ENCODE measurements at regions not wholly inside any gene's neighbourhood (a gene's known extent, or its start where the extent isn't known, plus 50 kb on each side); places are given as distances from the start of the nearest gene placed in this dataset.
"Not testable (repeated sequence)": the region's sequence is repeated elsewhere in the genome, so short reads cannot be mapped to it uniquely, and the experiment has no call there.

DNA sequence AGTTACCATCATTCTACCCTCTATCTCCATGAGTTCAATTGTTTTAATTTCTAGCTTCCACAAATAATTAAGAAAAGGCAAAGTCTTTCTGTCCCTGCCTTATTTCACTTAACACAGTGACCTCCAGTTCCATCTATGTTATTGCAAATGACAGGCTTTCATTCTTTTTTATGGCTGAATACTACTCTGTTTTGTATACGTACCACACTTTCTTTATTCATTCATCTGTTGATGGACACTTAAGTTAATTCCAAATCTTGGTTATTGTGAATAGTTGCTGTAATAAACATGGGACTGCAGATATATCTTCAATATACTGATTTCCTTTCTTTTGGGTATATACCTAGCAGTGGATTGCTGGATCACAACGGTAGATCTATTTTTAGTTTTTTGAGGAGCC, 314.1 kb downstream of the SV2B start:
- no peak for DNase-seq (ENCODE audit: low spot score)

DNA sequence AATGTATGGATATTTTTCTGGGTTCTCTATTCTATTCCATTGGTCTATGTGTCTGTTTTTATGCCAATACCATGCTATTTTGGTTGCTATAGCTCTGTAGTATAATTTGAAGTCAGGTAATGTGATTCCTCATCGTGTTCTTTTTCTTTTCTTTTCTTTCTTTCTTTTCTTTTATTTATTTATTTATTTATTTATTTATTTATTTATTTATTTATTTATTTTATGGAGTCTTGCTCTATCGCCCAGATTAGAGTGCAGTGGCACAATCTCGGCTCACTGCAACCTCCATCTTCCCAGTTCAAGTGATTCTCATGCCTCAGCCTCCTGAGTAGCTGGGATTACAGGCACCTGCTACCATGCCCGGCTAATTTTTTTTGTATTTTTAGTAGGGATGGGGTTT, 315.2 kb downstream of the SV2B start:
- DNase-seq (ENCODE audit: low spot score) = not testable (repeated sequence)

DNA sequence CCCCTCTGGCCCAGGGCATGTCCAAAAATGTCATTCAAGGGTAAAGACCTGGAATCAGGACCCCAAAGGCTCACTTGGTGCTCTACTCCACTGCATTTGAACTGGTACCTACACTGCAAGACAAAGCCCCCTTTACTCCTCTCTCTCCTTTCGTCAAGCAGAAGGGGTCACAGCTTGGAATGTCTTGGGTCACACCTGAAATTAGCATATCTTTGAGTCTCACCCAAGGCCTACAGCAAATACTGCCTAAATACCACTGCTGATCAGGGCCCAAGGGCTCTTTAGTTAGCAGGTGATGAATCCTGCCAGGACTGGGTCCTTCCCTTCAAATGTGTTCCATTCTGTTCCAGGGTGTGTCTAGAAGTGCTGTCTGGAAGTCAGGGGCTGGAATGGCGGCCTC, 320.6 kb downstream of the SV2B start:
- no peak for DNase-seq (ENCODE audit: low spot score)

DNA sequence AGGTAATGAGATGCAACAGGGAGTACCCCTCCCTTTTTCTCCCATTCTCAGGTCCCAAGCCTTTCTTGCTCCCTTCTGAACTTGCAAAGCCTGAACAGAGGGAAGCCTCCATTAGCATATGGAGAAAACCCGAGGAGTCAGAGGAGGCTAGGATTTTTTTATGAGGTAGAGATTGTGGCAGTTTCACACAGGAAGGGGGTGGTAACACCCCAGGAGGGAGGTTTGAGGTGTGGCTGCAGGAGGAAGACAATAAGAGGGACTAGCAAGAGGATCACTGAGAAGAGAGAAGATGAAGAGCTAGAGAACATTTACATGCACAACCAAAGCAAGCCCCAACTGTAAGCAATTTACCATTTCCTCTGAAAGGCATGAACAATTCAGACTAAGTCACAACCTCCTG, 322.7 kb downstream of the SV2B start:
- no peak for DNase-seq (ENCODE audit: low spot score)

DNA sequence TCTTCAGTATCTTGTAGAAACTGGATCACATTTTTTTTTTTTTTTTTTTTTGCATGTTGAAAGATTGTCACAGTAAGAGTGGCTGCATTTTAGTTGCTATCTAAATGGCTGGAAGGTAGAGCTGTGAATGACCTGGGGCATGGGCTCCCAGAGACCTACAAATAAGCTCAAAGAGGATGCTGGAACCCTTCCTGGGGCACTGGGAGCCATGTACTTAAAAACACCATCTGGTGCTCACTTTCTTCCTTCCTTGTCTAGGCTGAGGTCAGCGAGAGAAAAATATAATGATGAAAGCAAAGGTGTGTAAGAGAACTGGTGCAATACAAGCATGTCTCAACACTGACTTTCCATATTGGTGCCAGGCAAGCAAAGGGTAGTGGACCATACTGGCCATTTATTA, 323.9 kb downstream of the SV2B start:
- no peak for DNase-seq (ENCODE audit: low spot score)

DNA sequence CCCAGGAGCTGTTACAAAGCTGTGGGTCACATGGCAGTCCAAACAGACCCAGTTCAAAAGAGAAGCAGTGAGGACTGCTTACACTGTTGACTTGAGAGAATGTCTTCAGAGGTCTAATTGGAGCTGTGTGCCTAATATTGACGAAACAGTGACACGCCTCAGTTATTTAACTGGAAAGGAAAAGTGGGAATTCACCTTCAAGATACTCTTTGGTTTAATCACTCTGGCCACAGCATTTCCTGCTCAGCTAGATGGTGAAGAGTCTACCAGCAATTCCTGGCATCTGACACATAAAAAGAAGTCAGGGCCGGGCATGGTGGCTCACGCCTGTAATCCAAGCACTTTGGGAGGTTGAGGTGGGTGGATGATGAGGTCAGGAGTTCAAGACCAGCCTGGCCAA, 326.4 kb downstream of the SV2B start:
- DNase-seq (ENCODE audit: low spot score) = no peak

DNA sequence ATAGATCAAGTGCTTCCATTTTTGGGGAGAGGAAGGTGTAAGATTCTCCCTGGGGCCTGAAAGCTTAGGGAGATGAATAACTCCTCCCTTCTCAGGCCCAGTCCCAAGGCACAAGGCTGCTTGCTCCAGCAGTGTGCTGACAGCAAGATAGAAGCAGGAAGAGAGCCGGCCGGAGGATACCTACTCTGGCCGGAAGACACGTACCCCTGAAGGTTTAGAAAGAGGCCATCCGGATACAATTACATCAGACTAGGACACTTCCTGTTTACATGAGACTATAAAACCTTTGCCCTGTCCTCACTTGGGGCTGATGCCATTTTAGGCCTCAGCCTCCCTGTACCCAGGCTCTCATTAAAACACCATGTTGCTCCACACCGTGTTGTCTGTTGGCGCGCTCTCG, 329.9 kb downstream of the SV2B start:
- no peak for DNase-seq (ENCODE audit: low spot score)

DNA sequence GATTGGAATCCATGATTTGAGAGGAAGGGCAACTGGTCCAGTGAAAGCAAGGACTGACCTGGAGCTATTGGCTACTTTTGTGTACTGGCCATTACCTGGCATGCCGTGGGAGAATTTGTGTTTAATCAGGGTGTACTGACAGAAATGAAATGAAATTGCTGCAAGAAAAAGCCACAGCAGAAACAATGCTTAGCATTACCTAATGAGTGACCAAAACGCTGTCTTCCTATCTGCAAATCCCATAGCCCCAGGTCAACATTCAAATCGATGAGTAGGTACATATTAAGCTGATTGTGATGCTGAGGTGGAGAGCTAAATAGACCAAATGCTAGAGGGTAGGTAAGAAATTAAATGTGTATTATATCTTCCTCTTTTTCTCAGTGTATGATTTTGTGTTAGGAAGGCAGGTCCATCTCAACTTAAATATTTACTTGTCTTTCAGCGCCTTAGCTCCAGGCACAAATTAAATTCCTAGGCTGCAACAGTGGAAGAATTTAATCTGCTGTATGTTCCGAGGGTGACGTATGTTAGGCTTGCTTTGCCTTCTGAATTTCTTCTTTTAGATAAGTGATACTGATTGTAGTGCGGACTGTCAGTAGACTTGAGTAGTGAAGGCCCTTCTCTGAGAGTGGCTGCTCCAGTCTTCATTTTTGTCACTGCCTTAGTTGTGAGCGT, 331.1 kb downstream of the SV2B start:
- DNase-seq (ENCODE audit: low spot score) = no peak

DNA sequence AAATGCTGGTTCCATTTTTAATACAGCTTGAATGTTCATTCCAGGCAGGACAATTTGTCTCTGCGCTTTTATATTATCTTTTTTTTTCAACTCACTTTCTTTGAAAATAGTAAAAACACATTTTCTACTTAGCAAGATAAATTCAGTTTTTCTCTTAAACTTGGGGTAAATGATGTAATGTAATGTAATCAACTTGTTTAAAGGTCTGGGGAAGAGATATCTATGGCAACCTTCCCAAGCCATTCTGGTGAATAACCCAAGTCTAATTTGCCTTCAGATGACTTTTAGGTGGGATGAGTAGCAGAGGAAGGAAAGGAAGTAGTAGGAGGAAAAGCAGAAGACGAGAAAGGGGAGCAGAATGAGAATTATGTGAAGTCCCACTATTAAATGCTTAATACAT, 335.1 kb downstream of the SV2B start:
- DNase-seq (ENCODE audit: low spot score) = no peak

DNA sequence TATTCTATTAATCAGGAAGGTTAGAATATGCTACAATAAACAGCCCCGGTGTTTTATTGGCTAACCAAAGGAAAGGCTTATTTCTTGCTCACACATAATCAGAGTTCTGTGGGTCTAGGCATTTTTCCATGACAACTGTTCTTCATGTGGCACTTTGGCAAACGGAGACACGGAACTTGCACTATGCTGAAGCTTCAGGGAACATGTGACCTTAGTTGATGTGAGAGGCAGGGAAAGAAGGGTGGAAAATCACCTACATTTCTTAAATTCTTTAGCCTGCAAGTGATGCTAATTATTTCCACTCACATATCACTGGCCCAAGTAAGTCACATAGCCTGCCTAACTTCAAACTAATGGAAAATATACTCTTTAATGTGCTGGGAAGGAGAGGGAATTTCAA, 344.6 kb downstream of the SV2B start:
- no peak for DNase-seq (ENCODE audit: low spot score)

DNA sequence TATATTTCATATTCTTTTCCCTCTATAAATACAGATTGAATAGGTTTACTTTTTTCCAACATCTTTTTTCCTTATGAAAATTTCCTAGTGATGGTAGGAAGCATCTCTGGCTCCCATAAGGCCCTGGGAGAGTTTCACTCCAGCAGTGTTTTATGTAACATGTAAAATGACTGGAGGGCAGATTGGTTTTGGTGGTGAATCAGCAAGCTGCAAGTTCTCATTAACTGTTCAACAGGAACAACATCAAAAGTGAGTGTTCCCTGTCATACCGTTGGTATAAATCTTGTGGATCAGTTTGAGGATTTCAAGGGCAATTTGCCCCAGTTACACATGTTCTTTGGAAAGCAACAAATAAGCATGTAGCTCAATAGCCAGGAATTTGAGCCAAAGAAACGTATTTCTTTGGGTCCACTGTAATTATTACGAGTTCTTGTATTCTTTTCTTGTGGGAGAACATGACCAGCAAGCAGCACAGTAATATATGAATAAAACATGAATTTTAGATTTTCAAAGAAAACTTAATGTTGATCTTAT, 345.7 kb downstream of the SV2B start:
- DNase-seq (ENCODE audit: low spot score) = no peak

DNA sequence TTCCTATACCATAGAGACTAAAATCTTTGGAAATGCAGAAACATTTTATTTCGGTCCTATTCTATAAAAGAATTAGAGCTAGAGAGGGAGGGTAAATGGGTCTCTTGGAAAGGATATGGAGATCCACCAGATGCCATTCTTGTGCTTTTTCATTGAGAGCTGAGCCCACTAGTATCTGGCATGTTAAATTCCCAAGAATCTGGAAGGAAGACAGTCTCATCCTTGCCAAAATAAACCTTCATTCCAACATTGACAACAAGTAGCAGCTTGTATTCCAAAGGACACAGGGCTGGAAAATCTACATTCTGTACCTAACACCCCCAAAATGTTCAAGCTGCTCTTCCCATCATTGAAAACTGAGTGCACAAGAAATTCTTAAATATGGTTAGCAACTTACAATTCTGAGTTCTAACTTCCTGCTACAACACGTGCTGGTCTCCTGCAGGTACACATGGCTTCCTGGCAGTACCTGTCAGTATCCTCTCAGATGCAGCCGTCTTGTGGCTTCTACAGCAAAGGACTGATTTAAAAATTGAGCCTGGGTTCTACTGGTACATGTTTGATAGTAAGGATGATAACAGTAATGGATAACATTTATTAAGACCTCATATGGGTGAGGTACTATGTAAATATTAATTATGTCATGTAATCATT, 348.1 kb downstream of the SV2B start:
- no peak for DNase-seq (ENCODE audit: low spot score)

DNA sequence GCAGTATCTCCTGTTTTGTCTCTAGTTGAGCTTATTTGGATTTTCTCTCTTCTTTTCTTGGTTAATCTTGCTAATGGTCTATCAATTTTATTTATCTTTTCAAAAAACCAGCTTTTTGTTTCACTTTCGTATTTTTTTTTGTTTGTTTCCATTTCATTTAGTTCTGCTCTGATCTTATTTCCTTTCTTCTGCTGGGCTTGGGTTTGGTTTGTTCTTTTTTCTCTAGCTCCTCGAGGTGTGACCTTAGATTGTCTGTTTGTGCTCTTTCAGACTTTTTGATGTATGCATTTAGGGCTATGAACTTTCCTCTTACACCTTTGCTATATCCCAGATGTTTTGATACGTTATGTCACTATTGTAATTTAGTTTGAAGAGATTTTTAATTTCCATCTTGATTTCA, 353.3 kb downstream of the SV2B start:
- DNase-seq (ENCODE audit: low spot score) = not testable (repeated sequence)

DNA sequence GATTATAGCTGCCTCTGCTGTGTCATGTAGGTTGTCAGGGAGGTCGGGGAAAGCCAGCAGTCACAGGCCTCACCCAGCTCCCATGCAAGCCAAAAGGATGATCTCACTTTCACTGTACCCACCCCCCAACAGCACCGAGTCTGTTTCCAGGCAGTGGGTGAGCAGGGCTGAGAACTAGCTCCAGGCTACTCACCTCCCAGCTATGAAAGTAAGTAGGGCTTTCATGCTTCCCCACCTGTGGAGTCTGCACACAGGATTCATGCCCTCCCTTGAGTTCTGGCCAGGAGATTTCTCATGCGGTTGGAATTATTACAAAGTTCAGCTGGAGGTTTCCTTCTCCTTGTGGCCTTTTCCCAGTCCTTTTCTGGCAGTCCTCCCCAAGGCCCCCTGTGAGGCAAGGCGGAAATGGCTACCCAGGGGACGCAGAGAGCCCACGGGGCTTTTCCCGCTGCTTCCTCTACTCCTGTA, 356.2 kb downstream of the SV2B start:
- DNase-seq (ENCODE audit: low spot score) = no peak

DNA sequence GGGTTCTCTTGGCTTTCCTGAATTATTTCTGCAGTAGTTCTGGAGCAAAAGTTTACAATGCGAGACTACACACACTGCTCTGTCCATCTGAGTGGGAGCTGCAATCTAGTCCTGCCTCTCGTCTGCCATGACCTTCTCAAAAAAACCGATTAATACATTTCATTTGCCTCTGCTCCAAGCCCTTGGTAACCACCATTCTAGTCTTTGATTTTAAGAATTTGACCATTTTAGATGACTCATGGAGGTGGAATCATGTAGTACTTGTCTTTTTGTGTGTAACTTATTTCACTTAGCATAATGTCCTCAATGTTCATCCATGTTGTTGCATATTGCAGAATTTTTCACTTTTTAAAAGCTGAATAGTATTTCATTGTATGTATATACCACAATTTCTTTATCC, 356.9 kb downstream of the SV2B start:
- DNase-seq (ENCODE audit: low spot score) = no peak

DNA sequence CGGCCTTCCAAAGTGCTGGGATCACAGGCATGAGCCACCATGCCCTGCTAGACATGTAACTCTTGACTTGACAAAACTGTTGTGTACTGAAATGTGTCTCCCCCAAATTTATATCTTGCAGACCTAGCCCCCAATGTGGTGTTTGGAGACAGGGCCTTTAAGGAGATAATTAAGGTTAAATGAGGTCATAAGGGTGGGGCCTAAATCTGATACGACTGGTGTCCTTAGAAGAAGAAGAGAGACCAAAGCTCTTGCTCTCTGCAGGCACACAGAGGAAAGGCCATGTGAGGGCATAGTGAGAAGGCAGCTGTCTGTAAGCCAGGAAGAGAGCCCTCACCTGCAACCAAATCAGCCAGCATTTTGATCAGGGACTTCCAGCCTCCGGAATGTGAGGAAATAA, 361.3 kb downstream of the SV2B start:
- no peak for DNase-seq (ENCODE audit: low spot score)

DNA sequence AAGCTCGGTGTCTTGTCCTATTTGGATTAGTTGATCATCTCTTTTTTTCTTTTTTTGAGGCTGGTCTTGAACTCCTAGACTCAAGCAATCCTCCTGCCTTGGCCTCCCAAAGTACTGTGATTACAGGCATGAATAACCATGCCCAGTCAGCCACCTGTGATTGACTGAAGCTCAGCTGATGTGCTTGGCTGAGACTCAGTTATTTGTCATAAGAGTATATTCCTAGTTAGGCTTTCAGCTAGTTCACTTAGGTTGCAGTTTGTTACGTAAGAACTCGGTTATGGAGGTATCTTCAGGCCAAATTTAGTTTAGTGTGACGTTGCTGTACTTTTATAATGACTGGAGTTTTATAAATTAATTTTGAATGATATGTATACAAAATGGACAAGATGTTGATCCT, 365.0 kb downstream of the SV2B start:
- no peak for DNase-seq (ENCODE audit: low spot score)

DNA sequence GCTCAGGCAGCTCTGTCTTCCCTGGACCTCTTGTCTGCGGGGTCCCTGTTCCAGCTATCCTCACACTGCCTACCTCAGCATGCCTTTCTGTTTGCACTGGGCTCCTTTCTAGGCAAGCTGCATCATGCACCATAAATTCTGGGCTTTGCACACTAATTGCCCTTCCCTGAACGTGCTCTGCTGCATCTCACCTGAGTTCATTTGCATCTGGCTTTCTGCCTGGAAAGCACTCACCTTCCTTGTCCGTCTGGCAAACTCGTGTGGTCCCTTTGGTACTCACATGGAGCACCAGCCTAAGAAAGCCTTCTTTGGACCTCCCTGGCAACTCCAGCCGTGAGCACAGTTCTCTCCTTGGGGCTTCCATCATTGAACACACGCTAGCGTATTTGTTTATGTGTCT, 365.6 kb downstream of the SV2B start:
- no peak for DNase-seq (ENCODE audit: low spot score)

DNA sequence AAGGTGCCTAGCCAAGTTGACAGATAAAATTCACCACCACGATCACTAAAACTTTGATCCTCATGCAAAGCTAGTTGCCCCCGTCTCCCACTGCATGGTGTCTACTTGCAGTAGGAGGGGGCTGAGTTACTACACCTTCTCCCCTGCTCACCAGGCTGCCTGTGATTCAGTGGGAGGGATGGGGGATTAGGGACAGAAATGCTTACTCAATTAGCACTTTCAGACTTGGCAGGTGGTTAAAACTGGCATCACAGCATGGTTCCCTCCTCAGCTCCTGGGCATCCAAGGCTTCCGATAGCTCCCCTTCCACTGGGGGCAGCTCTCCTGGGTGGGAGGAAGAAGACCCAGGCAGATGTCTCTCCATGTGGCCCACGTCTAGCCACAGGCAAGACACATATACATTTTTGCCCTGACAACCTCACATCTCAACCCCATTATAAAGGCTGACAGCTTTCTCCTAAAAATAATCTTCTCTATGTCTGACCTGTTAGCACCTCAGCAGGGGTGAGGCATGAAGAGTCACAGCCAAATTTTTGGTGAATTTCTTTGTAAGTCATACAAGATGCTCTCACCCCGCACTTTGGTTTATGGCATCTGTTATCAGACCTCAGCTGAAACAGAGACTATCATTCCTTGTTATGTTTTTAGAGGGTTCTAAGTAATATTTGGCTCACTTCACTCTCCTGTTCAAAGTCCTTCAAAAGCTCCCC, 369.0 kb downstream of the SV2B start:
- DNase-seq (ENCODE audit: low spot score) = no peak

DNA sequence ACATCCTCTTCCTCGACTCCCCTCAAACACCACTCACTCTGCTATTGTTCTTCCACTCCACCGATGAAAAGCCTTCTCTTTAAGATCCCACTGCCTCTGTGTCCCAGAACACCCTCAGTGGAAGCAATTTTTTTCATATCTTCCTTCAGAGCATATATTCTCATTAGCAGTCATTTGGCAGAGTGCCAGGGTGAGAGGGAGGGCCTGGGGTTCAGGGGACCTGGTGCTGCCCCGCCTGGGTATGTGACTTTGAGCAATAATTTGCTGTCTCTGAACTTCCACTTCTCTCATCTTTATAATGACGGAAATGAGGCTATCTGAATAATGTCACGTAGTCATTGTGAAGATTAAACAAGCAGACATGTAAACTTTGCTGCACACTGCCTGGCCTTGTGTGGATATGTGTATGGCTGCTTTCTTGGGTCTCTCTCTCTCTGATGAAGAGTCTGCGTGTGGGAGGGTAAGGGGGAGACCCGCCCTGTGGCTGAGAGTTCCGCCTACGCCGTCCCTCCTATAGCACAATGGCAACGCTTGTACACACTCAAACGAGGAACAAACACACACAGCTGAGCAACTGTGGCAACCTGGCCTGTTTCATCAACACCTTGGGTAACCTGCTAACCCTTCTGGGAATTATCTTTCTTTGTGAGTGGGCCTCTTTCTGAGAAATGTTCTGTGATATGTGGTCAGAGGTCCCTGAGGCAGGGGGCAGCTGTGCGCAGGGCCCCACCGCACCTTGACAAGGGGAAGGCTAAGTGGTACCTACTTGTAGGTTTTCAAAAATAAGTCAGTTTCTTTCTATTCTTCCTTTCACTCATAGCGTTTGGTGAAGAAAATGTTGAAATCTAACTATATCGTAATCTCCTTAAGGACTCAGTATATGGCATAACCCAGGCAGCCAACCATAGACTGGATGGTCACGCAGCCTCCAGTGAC, 369.8 kb downstream of the SV2B start:
- DNase-seq (ENCODE audit: low spot score) = no peak

DNA sequence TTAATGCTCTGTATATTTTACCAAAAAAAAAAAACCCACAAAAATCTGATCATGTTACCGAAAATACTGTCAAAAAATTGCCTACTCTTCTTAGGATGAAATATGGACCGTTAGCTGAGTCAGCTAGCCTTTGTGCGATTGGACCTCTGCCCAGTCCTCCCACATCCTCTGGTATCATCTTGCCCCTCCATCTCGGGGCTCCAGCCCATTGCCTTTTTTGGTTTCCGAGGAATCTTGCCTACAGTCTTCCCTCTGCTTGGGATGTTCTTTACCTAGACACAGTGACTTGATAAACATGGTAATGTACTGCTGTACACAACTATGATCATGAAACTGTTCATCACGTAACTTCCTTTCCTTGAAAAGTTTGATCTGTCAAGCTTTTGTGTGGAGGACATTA, 371.4 kb downstream of the SV2B start:
- no peak for DNase-seq (ENCODE audit: low spot score)
